IPS DF 19.7 (cell line): ENCODE measurements at regions not wholly inside any gene's neighbourhood (a gene's known extent, or its start where the extent isn't known, plus 50 kb on each side); places are given as distances from the start of the nearest gene placed in this dataset.

Source experiments
- DNase-seq: peaks from one replicate; pipeline ENCODE4 v3.0.0-alpha.2; 2013; ENCODE audit warnings: low read depth, low spot score

GRCh38 chr14:98433436-98433835 lies 838.6 kb downstream of the BCL11B start:
- no peak for DNase-seq

- DNase-seq, result no peak
Measured at GRCh38 chr14:98437113-98437512, 834.9 kb downstream of the BCL11B start.

- no peak for DNase-seq
Measured at GRCh38 chr14:98444077-98444476, 827.9 kb downstream of the BCL11B start.

- DNase-seq, result no peak
Measured at GRCh38 chr14:98445718-98446117, 826.3 kb downstream of the BCL11B start.

GRCh38 chr14:98446508-98446907 lies 825.5 kb downstream of the BCL11B start:
- no peak for DNase-seq

- DNase-seq, result no peak
Measured at GRCh38 chr14:98456231-98456630, 815.8 kb downstream of the BCL11B start.

- no peak for DNase-seq
Measured at GRCh38 chr14:98458702-98459101, 813.3 kb downstream of the BCL11B start.

GRCh38 chr14:98462908-98463307 lies 809.1 kb downstream of the BCL11B start:
- DNase-seq, result no peak

GRCh38 chr14:98466807-98467206 lies 805.2 kb downstream of the BCL11B start:
- no peak for DNase-seq

GRCh38 chr14:98470663-98471062 lies 801.3 kb downstream of the BCL11B start:
- DNase-seq, result no peak

GRCh38 chr14:98474900-98475299 lies 797.1 kb downstream of the BCL11B start:
- DNase-seq, result no peak

- DNase-seq, result no peak
Measured at GRCh38 chr14:98477935-98478334, 794.1 kb downstream of the BCL11B start.

GRCh38 chr14:98489115-98489514 lies 782.9 kb downstream of the BCL11B start:
- no peak for DNase-seq

GRCh38 chr14:98494582-98494981 lies 777.4 kb downstream of the BCL11B start:
- no peak for DNase-seq

- no peak for DNase-seq
Measured at GRCh38 chr14:98498019-98498885, 773.7 kb downstream of the BCL11B start.

GRCh38 chr14:98501335-98501734 lies 770.7 kb downstream of the BCL11B start:
- no peak for DNase-seq

GRCh38 chr14:98501836-98502235 lies 770.2 kb downstream of the BCL11B start:
- no peak for DNase-seq

- DNase-seq, result no peak
Measured at GRCh38 chr14:98503086-98503815, 768.7 kb downstream of the BCL11B start.

- no peak for DNase-seq
Measured at GRCh38 chr14:98507264-98507663, 764.7 kb downstream of the BCL11B start.

GRCh38 chr14:98510392-98510791 lies 761.6 kb downstream of the BCL11B start:
- no peak for DNase-seq

GRCh38 chr14:98512501-98513251 lies 759.3 kb downstream of the BCL11B start:
- DNase-seq, result no peak

- no peak for DNase-seq
Measured at GRCh38 chr14:98513558-98513957, 758.4 kb downstream of the BCL11B start.
